Uterus (tissue), 3 donors: ENCODE measurements at regions not wholly inside any gene's neighbourhood (a gene's known extent, or its start where the extent isn't known, plus 50 kb on each side); places are given as distances from the start of the nearest gene placed in this dataset.

Source experiments
- DNase-seq, 2 donors: peaks; one replicate each; pipeline ENCODE4 v3.0.0-alpha.2; 2019 to 2020
- H3K27ac ChIP-seq, 2 donors: fragments of 200-600 bp; sonication (generic); 1 replicate in 1 of 2; 2 replicates in 1 of 2; pipeline ENCODE4 v1.5.1; 2016 to 2018
- H3K27me3 ChIP-seq, 2 donors: fragments of 200-600 bp; sonication (generic); one replicate each; pipeline ENCODE4 v1.5.1; 2018 to 2019; ENCODE audit warnings: control low read depth in 1 of 2
- H3K36me3 ChIP-seq, 2 donors: fragments of 200-600 bp; sonication (generic); one replicate each; pipeline ENCODE4 v1.5.1; 2019; ENCODE audit warnings: control low read depth in 1 of 2
- H3K4me1 ChIP-seq, 2 donors: fragments of 200-600 bp; sonication (generic); one replicate each; pipeline ENCODE4 v1.5.1; 2018 to 2019; ENCODE audit warnings: control low read depth in 1 of 2
- H3K4me3 ChIP-seq, 2 donors: fragments of 200-600 bp; sonication (generic); 1 replicate in 1 of 2; 2 replicates in 1 of 2; pipeline ENCODE4 v1.5.1; 2018 to 2019; ENCODE audit warnings: mild to moderate bottlenecking in 1 of 2
- H3K9me3 ChIP-seq, 2 donors: fragments of 200-600 bp; sonication (generic); one replicate each; pipeline ENCODE4 v1.5.1; 2019; ENCODE audit warnings: control low read depth in 1 of 2
- POLR2A ChIP-seq, 2 donors: fragments of 450-650 bp; IDR thresholded peaks; one replicate each; pipeline ENCODE4 v1.6.1; 2016; ENCODE audit warnings: antibody characterized with exemption in 2 of 2, mild to moderate bottlenecking in 1 of 2, moderate library complexity in 1 of 2
- intact Hi-C: fragments of 100-400 bp; cut with DNase I; formaldehyde crosslinking; loops from one replicate; pipeline ENCODE4 v1.15.1; 2023; ENCODE audit warnings: low total_unique reads
- TF ChIP-seq, protein P1 (sequence below), 4 experiments: fragments of 200-600 bp in 2 of 4; fragments of 450-650 bp in 2 of 4; sonication (generic) in 2 of 4; IDR thresholded peaks; one replicate each; pipeline ENCODE4 v1.5.1; 2016 to 2019; ENCODE audit warnings: antibody characterized with exemption in 4 of 4, mild to moderate bottlenecking in 2 of 4, moderate library complexity in 1 of 4
- donor health status: DM: yes; HTN: yes; CAD: no.

DNA sequence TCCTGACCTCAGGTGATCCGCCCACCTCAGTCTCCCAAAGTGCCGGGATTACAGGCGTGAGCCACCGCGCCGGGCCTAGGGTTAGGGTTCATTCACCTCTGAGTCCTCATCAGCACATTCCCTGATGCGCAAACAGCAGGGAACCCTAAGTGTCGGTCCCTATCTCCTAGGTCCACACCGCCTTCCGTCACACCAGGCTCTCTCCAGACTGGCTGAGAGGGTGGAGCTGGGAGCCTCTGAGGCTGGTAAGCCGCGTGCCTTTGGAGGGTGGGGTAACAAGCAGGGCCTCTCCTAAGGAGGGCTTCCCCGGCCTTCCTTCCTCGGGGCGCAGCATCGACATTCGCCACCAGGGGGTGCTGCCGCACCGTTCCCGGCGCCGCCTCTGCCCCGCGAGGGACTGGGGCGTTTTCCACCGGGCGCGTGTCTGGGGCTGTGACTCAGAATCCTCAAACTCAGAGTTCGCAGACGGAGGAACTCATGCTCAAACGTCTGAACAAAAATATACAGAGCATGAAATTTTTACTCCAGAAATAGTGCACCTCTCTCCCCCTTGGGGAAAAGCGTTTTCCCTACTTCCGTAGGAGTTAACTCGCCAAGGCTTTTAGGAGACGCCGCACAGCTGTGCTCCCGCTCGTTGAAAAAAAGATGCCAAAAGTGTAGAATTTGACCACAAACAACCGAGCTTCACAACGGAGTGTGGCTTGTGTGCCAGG, 63.9 kb upstream of the ASAP2 start:
- intact Hi-C loops = loop anchor here (10.0 kb wide), 2 partner anchors 62 to 192 kb away; partner anchors contain the start of gene ASAP2
- Histone ChIP-seq H3K27me3 (no peaks in the 10 kb centered on the region), H3K4me3 (peak overlapping the region in 1 of 2 donors; percentile 9), H3K4me1 (peaks cover 6 to 7% of the 10 kb centered on the region in 2 donors), H3K9me3 (no peaks in the 10 kb centered on the region), H3K36me3 (no peaks in the 10 kb centered on the region), H3K27ac (peak overlapping the region; percentile 72 to 84)
- peak; percentile 14 to 26 for TF ChIP-seq POLR2A (IDR thresholded peaks at IDR 0.05)
- TF ChIP-seq, protein P1, sequence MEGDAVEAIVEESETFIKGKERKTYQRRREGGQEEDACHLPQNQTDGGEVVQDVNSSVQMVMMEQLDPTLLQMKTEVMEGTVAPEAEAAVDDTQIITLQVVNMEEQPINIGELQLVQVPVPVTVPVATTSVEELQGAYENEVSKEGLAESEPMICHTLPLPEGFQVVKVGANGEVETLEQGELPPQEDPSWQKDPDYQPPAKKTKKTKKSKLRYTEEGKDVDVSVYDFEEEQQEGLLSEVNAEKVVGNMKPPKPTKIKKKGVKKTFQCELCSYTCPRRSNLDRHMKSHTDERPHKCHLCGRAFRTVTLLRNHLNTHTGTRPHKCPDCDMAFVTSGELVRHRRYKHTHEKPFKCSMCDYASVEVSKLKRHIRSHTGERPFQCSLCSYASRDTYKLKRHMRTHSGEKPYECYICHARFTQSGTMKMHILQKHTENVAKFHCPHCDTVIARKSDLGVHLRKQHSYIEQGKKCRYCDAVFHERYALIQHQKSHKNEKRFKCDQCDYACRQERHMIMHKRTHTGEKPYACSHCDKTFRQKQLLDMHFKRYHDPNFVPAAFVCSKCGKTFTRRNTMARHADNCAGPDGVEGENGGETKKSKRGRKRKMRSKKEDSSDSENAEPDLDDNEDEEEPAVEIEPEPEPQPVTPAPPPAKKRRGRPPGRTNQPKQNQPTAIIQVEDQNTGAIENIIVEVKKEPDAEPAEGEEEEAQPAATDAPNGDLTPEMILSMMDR (IDR thresholded peaks at IDR 0.05) = peak; percentile 98 to 99 (median 98)
- DNase-seq = peak; percentile 88 to 94

DNA sequence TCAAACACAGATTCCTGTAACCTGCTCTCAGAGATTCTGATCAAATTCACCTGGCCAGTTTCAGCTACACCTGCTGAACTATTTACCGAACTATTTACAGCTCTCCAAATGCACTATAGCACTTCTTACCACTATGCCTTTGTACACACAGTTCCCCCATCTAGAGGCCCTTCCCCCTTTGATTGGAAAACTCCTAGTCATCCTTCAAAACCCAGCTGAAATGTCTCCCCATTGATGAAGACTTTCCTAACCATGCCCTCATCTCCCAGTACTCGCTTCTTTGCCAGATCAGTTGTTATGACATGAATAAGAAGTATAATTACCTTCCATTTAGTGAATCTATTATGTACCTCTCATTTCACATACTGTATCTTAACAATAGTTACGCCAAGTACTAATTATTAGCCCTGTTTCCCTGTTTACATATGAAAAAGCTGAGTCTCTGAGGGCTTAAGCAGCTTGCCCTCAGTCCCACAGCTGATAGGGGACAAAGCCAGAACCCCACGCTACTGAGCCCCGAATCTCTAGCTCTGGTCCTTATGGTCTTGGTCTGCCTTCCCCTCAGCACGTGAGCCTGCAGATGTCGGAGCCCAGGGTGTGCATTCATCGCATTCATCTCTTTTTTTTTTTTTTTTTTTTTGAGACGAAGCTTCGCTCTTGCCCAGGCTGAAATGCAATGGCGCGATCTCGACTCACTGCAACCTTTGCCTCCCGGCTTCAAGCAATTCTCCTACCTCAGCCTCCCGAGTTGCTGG, 64.7 kb upstream of the ASAP2 start:
- peak overlapping the region in 1 of 2 donors; percentile 58 for H3K27ac ChIP-seq

DNA sequence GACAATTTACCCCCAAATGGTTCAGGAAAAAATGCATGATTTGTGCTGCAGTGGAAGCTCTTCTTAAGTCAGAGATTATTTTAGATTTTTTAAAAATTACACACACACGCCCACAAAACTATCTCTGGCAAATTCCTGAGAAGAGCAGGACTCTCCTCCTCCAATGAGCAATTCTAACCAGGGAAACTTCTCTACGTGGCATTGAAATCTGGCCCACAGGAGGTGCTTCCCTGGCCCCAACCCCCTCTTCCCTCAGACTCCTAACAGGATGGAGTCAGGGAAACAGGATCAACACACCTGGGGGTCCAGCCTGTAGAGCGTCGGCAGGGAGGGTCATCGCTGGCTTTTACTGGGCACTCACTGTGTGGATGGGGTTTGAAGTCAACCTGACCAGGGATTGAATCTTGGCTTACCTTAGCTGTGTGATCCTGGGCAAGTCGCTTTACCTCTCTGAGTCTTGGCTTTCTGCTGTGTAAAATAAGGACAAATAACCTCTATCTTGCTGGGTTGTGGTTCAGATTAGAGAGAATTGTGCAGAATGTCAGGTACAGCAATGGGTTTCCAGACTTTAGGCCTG, 65.4 kb upstream of the ASAP2 start:
- peaks cover 6 to 7% of the 10 kb centered on the region in 2 donors for H3K4me1 ChIP-seq
- no peaks in the 10 kb centered on the region for H3K27me3 ChIP-seq
- H3K36me3 ChIP-seq = no peaks in the 10 kb centered on the region
- no peak for DNase-seq
- no peaks in the 10 kb centered on the region for H3K9me3 ChIP-seq
- H3K27ac ChIP-seq = no peak overlapping the region
- no peak for TF ChIP-seq POLR2A (IDR thresholded peaks at IDR 0.05)
- TF ChIP-seq, protein P1 (IDR thresholded peaks at IDR 0.05) = no peak
- intact Hi-C loops = loop anchor here (10.0 kb wide), 2 partner anchors 64 to 194 kb away; partner anchors contain the start of gene ASAP2
- no peak overlapping the region for H3K4me3 ChIP-seq

More for the DNA sequence above, 64.7 kb upstream of the ASAP2 start:
- Histone ChIP-seq H3K4me3 (no peak overlapping the region), H3K36me3 (no peaks in the 10 kb centered on the region), H3K27me3 (no peaks in the 10 kb centered on the region), H3K9me3 (no peaks in the 10 kb centered on the region), H3K4me1 (peaks cover 6 to 7% of the 10 kb centered on the region in 2 donors)
- intact Hi-C loops = loop anchor here (10.0 kb wide), 2 partner anchors 63 to 193 kb away; partner anchors contain the start of gene ASAP2
- no peak for TF ChIP-seq POLR2A (IDR thresholded peaks at IDR 0.05)
- TF ChIP-seq, protein P1 (IDR thresholded peaks at IDR 0.05) = no peak
- DNase-seq = no peak

DNA sequence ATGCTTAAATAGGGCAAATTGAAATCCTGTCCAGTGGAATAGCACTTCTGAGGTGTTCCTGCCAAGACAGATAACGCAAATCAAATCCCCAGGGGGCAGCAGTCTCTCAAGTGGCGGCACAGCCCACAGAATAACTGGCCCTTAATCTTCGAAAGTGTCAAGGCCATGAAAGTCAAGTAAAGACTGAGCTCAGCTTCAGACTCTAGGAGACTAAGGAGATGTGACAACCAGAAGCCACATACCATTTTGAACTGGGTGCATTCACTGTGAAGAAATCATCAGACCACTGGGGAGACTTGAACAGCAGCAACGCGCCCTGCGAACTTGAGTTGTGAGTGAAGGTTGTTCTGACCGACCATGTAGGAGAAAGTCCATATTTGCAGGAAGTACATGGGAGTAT, 66.0 kb upstream of the ASAP2 start:
- no peaks in the 10 kb centered on the region for H3K27me3 ChIP-seq
- TF ChIP-seq POLR2A (IDR thresholded peaks at IDR 0.05) = no peak
- TF ChIP-seq, protein P1 (IDR thresholded peaks at IDR 0.05) = no peak
- H3K4me3 ChIP-seq = no peak overlapping the region
- H3K27ac ChIP-seq = no peak overlapping the region
- H3K36me3 ChIP-seq = no peaks in the 10 kb centered on the region
- intact Hi-C loops = loop anchor here (10.0 kb wide), 2 partner anchors 64 to 194 kb away; partner anchors contain the start of gene ASAP2
- no peak for DNase-seq
- H3K4me1 ChIP-seq = peaks cover 6 to 7% of the 10 kb centered on the region in 2 donors
- H3K9me3 ChIP-seq = no peaks in the 10 kb centered on the region
